HEK293T (cell line): ENCODE measurements at regions not wholly inside any gene's neighbourhood (a gene's known extent, or its start where the extent isn't known, plus 50 kb on each side); places are given as distances from the start of the nearest gene placed in this dataset.

Source experiments
- BHLHE40 ChIP-seq: fragments of 450-650 bp; IDR thresholded peaks from 2 replicates; pipeline ENCODE4 v1.6.1; 2016; ENCODE audit warnings: mild to moderate bottlenecking, moderate library complexity, borderline replicate concordance
- CTBP1 ChIP-seq: fragments of 450-650 bp; IDR thresholded peaks from 2 replicates; pipeline ENCODE4 v1.6.1; 2016; ENCODE audit warnings: borderline replicate concordance
- ELF4 ChIP-seq: fragments of 450-650 bp; IDR thresholded peaks from 2 replicates; pipeline ENCODE4 v1.6.1; 2017; ENCODE audit warnings: antibody characterized with exemption
- FOXA1 ChIP-seq: fragments of 450-650 bp; IDR thresholded peaks from 2 replicates; pipeline ENCODE4 v1.6.1; 2016; ENCODE audit warnings: mild to moderate bottlenecking
- FOXM1 ChIP-seq: fragments of 450-650 bp; IDR thresholded peaks from 2 replicates; pipeline ENCODE4 v1.6.1; 2017; ENCODE audit warnings: mild to moderate bottlenecking, borderline replicate concordance
- HDGF ChIP-seq: fragments of 450-650 bp; IDR thresholded peaks from 2 replicates; pipeline ENCODE4 v1.6.1; 2017; ENCODE audit warnings: antibody characterized with exemption, borderline replicate concordance
- L3MBTL2 ChIP-seq: fragments of 450-650 bp; conservative IDR thresholded peaks from 2 replicates; pipeline ENCODE4 v1.6.1; 2016; ENCODE audit warnings: mild to moderate bottlenecking
- NFRKB ChIP-seq: fragments of 450-650 bp; IDR thresholded peaks from 2 replicates; pipeline ENCODE4 v1.6.1; 2016; ENCODE audit warnings: mild to moderate bottlenecking, moderate library complexity
- SP1 ChIP-seq: fragments of 450-650 bp; IDR thresholded peaks from 2 replicates; pipeline ENCODE4 v1.6.1; 2017
- SUZ12 ChIP-seq: fragments of 450-650 bp; IDR thresholded peaks from 2 replicates; pipeline ENCODE4 v1.6.1; 2016; ENCODE audit warnings: mild to moderate bottlenecking
- TARDBP ChIP-seq: fragments of 450-650 bp; IDR thresholded peaks from 2 replicates; pipeline ENCODE4 v1.6.1; 2016
- ZNF384 ChIP-seq: fragments of 450-650 bp; IDR thresholded peaks from 2 replicates; pipeline ENCODE4 v1.6.1; 2016

DNA sequence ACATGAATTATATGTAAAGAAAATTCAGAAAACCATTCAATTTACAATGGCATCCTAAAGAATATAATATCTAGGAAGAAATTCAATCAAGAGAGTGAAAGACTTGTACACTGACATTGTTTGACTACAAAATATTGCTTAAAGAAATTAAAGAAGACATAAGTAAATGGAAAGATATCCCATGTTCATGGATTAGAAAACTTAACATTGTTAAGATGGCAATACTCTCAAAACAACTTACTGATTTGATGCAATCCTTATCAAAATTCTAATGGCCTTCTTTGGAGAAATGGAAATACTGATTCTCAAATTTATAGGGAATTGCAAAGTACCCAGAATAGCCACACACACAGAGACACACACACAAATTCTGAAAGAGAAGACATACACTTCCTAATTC, 298.3 kb upstream of the EXOC2 start:
- TF ChIP-seq L3MBTL2 (no peak), ZNF384 (no peak), BHLHE40 (no peak), SP1 (no peak), HDGF (no peak), FOXA1 (no peak), SUZ12 (no peak), TARDBP (no peak), NFRKB (no peak), CTBP1 (no peak), ELF4 (no peak), FOXM1 (no peak)
